ENCODE measurements at regions not wholly inside any gene's neighbourhood (a gene's known extent, or its start where the extent isn't known, plus 50 kb on each side); places are given as distances from the start of the nearest gene placed in this dataset.
"Not testable (repeated sequence)": the region's sequence is repeated elsewhere in the genome, so short reads cannot be mapped to it uniquely, and the experiment has no call there.

GRCh38 chr2:158884552-158884951 lies 83.9 kb upstream of the TANC1 start:
- 97% methylated on average over 3 of the region's 3 CpGs; no CpG with 5 or more reads in 1 of the 2 experiments for WGBS, 2 experiments (ENCODE audit: extremely low coverage in 1 of 2, insufficient coverage in 1 of 2, insufficient read length in 1 of 2, insufficient replicate concordance in 2 of 2, low coverage in 1 of 2, low lambda C conversion rate in 2 of 2, missing lambda C conversion rate in 1 of 2)
- H3K27ac ChIP-seq (ENCODE audit: low read depth, low read length); H3K36me3 ChIP-seq (ENCODE audit: control insufficient read depth in 2 of 4, insufficient read depth in 4 of 4, low read length in 3 of 4); H3K23ac ChIP-seq (ENCODE audit: insufficient read length); POLR2A ChIA-PET (ENCODE audit: partially characterized antibody); H3K79me2 ChIP-seq (ENCODE audit: control insufficient read depth in 1 of 2, insufficient read depth in 2 of 2, low read length in 2 of 2); H3K4me1 ChIP-seq (replicated peaks in 1 of 4; ENCODE audit: control insufficient read depth in 3 of 4, insufficient read depth in 4 of 4, low read length in 3 of 4); H3K9ac ChIP-seq (replicated peaks in 1 of 4; ENCODE audit: extremely low read depth in 1 of 4, low read depth in 3 of 4, low read length in 3 of 4); H4K91ac ChIP-seq (replicated peaks; ENCODE audit: insufficient read length, low read length); H3K56ac ChIP-seq (replicated peaks; ENCODE audit: insufficient read length, low read depth, low read length); H2AFZ ChIP-seq (ENCODE audit: low read length); H2AK5ac ChIP-seq (ENCODE audit: low read depth, low read length); H3K23me2 ChIP-seq (ENCODE audit: low read depth, low read length); H3K4me2 ChIP-seq (ENCODE audit: insufficient read depth in 1 of 2, low read depth in 2 of 2, low read length in 2 of 2); H3K18ac ChIP-seq (ENCODE audit: extremely low read depth, low read length); H3K27me3 ChIP-seq (replicated peaks in 1 of 4; ENCODE audit: control insufficient read depth in 3 of 4, extremely low read depth in 1 of 4, insufficient read depth in 3 of 4, low read length in 3 of 4); H3K4me3 ChIP-seq (ENCODE audit: extremely low read depth in 1 of 4, insufficient read depth in 2 of 4, low read depth in 3 of 4, low read length in 4 of 4); H4K20me1 ChIP-seq (replicated peaks in 1 of 2; ENCODE audit: control insufficient read depth in 1 of 2, insufficient read depth in 2 of 2, low read length in 2 of 2); H2BK120ac ChIP-seq (replicated peaks; ENCODE audit: low read depth, low read length); H3K4ac ChIP-seq (replicated peaks; ENCODE audit: insufficient read length, low read depth, low read length); H3K9me3 ChIP-seq (ENCODE audit: insufficient read depth in 2 of 2, low read depth in 1 of 2, low read length in 1 of 2); H2BK12ac ChIP-seq (ENCODE audit: low read depth, low read length); H3K79me1 ChIP-seq (ENCODE audit: low read depth, low read length); H3K14ac ChIP-seq (ENCODE audit: insufficient read length); DNase-seq (ENCODE audit: low read depth in 1 of 2, low spot score in 2 of 2); H4K8ac ChIP-seq (ENCODE audit: extremely low read depth, insufficient read depth, low read length); H2BK5ac ChIP-seq (ENCODE audit: low read depth, low read length); H2BK20ac ChIP-seq (ENCODE audit: low read length); FAIRE-seq; H2BK15ac ChIP-seq (ENCODE audit: low read length); H4K5ac ChIP-seq (ENCODE audit: insufficient read length, low read depth, low read length): not testable (repeated sequence)
- CTCF ChIA-PET (ENCODE audit: partially characterized antibody): interaction anchor here (1.0 to 2.3 kb wide), 3 partner anchors 10 to 234 kb away, joined by 3 to 5 read pairs (median 3); no protein-coding TSS in a partner anchor

DNA sequence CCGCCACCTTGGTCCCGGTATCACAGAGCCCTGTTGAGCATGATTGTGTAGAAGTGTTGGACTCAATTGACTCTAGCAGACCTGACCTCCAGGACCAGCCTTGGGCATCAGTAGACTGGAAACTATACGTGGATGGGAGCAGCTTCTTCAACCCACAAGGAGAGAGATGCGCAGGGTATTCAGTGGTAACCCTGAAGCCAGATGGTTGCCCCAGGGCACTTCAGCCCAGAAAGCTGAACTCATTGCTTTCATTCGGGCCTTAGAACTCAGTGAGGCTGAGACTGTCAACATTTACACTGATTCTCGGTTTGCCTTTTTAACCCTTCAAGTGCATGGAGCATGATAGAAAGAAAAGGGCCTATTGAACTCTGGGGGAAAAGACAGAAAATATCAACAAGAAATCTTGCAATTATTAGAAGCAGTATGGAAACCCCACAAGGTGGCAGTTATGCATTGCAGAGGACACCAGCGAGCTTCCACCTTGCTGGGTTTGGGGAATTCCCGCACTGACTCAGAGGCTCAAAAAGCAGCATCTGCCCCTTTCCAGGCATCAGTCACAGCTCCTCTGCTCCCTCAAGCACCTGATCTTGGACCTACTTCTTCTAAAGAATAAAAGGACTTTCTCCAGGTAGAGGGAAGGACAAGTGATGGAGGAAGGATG lies 83.3 kb upstream of the TANC1 start:
- H4K8ac ChIP-seq (ENCODE audit: extremely low read depth, insufficient read depth, low read length); H3K27me3 ChIP-seq (replicated peaks in 1 of 4; ENCODE audit: control insufficient read depth in 3 of 4, extremely low read depth in 1 of 4, insufficient read depth in 3 of 4, low read length in 3 of 4); H2BK15ac ChIP-seq (ENCODE audit: low read length); H2AFZ ChIP-seq (ENCODE audit: low read length); H3K18ac ChIP-seq (ENCODE audit: extremely low read depth, low read length); H4K5ac ChIP-seq (ENCODE audit: insufficient read length, low read depth, low read length); H4K91ac ChIP-seq (replicated peaks; ENCODE audit: insufficient read length, low read length); H3K4me2 ChIP-seq (ENCODE audit: insufficient read depth in 1 of 2, low read depth in 2 of 2, low read length in 2 of 2); H3K4ac ChIP-seq (replicated peaks; ENCODE audit: insufficient read length, low read depth, low read length); H3K9ac ChIP-seq (replicated peaks in 1 of 4; ENCODE audit: extremely low read depth in 1 of 4, low read depth in 3 of 4, low read length in 3 of 4); H3K79me2 ChIP-seq (ENCODE audit: control insufficient read depth in 1 of 2, insufficient read depth in 2 of 2, low read length in 2 of 2); H2BK5ac ChIP-seq (ENCODE audit: low read depth, low read length); H2BK12ac ChIP-seq (ENCODE audit: low read depth, low read length); H3K56ac ChIP-seq (replicated peaks; ENCODE audit: insufficient read length, low read depth, low read length); DNase-seq (ENCODE audit: low read depth in 1 of 2, low spot score in 2 of 2); H3K23ac ChIP-seq (ENCODE audit: insufficient read length); H2AK5ac ChIP-seq (ENCODE audit: low read depth, low read length); FAIRE-seq; H3K4me1 ChIP-seq (replicated peaks in 1 of 4; ENCODE audit: control insufficient read depth in 3 of 4, insufficient read depth in 4 of 4, low read length in 3 of 4); H2BK20ac ChIP-seq (ENCODE audit: low read length); H3K9me3 ChIP-seq (ENCODE audit: insufficient read depth in 2 of 2, low read depth in 1 of 2, low read length in 1 of 2); H3K14ac ChIP-seq (ENCODE audit: insufficient read length); H4K20me1 ChIP-seq (replicated peaks in 1 of 2; ENCODE audit: control insufficient read depth in 1 of 2, insufficient read depth in 2 of 2, low read length in 2 of 2); H2BK120ac ChIP-seq (replicated peaks; ENCODE audit: low read depth, low read length); H3K79me1 ChIP-seq (ENCODE audit: low read depth, low read length); H3K23me2 ChIP-seq (ENCODE audit: low read depth, low read length); H3K4me3 ChIP-seq (ENCODE audit: extremely low read depth in 1 of 4, insufficient read depth in 2 of 4, low read depth in 3 of 4, low read length in 4 of 4); H3K27ac ChIP-seq (ENCODE audit: low read depth, low read length); POLR2A ChIA-PET (ENCODE audit: partially characterized antibody); H3K36me3 ChIP-seq (ENCODE audit: control insufficient read depth in 2 of 4, insufficient read depth in 4 of 4, low read length in 3 of 4): not testable (repeated sequence)
- CTCF ChIA-PET (ENCODE audit: partially characterized antibody): interaction anchor here (0.9 to 2.3 kb wide), 4 partner anchors 10 to 234 kb away, joined by 3 to 5 read pairs (median 4); no protein-coding TSS in a partner anchor
- 76% methylated on average over 8 of the region's 8 CpGs; no CpG with 5 or more reads in 1 of the 2 experiments for WGBS, 2 experiments (ENCODE audit: extremely low coverage in 1 of 2, insufficient coverage in 1 of 2, insufficient read length in 1 of 2, insufficient replicate concordance in 2 of 2, low coverage in 1 of 2, low lambda C conversion rate in 2 of 2, missing lambda C conversion rate in 1 of 2)
